Thyroid gland (tissue), 4 donors: ENCODE measurements at regions not wholly inside any gene's neighbourhood (a gene's known extent, or its start where the extent isn't known, plus 50 kb on each side); places are given as distances from the start of the nearest gene placed in this dataset.

Experiments used
- DNase-seq, 2 donors: peaks; one replicate each; pipeline ENCODE4 v3.0.0-alpha.2; 2019
- H3K27ac ChIP-seq, 3 donors: fragments of 200-600 bp; sonication (generic); 1 replicate in 2 of 3; 2 replicates in 1 of 3; pipeline ENCODE4 v1.5.1; 2016 to 2019; ENCODE audit warnings: mild to moderate bottlenecking in 1 of 3, moderate library complexity in 1 of 3
- H3K27me3 ChIP-seq: fragments of 200-600 bp; sonication (generic); one replicate; pipeline ENCODE4 v1.5.1; 2019
- H3K36me3 ChIP-seq, 2 donors: fragments of 200-600 bp; sonication (generic); one replicate each; pipeline ENCODE4 v1.5.1; 2016 to 2019
- H3K4me1 ChIP-seq, 2 donors: fragments of 200-600 bp; sonication (generic); one replicate each; pipeline ENCODE4 v1.5.1; 2017 to 2019
- H3K4me3 ChIP-seq, 3 donors: fragments of 200-600 bp; sonication (generic); replicated peaks in 1 of 3; 1 replicate in 2 of 3; 2 replicates in 1 of 3; pipeline ENCODE4 v1.5.1; 2016; ENCODE audit warnings: mild to moderate bottlenecking in 1 of 3
- H3K9me3 ChIP-seq: fragments of 200-600 bp; sonication (generic); one replicate; pipeline ENCODE4 v1.5.1; 2017
- CTCF ChIP-seq, 6 experiments: fragments of 200-600 bp in 3 of 6; fragments of 450-650 bp in 3 of 6; sonication (generic) in 3 of 6; IDR thresholded peaks; one replicate each; pipeline ENCODE4 v1.5.1; 2016 to 2019; ENCODE audit warnings: antibody characterized with exemption in 6 of 6, mild to moderate bottlenecking in 2 of 6, inconsistent platforms in 1 of 6, moderate library complexity in 1 of 6
- POLR2A ChIP-seq, 2 donors: fragments of 450-650 bp; IDR thresholded peaks; one replicate each; pipeline ENCODE4 v1.6.1; 2017; ENCODE audit warnings: antibody characterized with exemption in 2 of 2, mild to moderate bottlenecking in 2 of 2, moderate library complexity in 1 of 2
- WGBS, 2 donors: methylation state at CpG; one replicate each; pipeline ENCODE4 v1.1.5; 2017; 5-methylcytosine and 5-hydroxymethylcytosine counted together
- intact Hi-C: fragments of 100-400 bp; cut with DNase I; formaldehyde crosslinking; loops from one replicate; pipeline ENCODE4 v1.15.1; 2023

GRCh38 chr2:35522450-35522849 is 833.1 kb upstream of the CRIM1 start:
- DNase-seq: no peak
- intact Hi-C loops: no loop called here
- Histone ChIP-seq H3K4me1 (no peaks in the 10 kb centered on the region), H3K27ac (no peak overlapping the region), H3K4me3 (no peak overlapping the region), H3K9me3 (no peaks in the 10 kb centered on the region), H3K36me3 (no peaks in the 10 kb centered on the region), H3K27me3 (no peaks in the 10 kb centered on the region)
- TF ChIP-seq POLR2A (IDR thresholded peaks at IDR 0.05) (no peak), CTCF (IDR thresholded peaks at IDR 0.05) (no peak)
- 86 to 89% methylated on average over 3 of the region's 3 CpGs for WGBS, 2 donors

- intact Hi-C loops: no loop called here
- Histone ChIP-seq H3K36me3 (no peaks in the 10 kb centered on the region), H3K4me3 (no peak overlapping the region), H3K27ac (no peak overlapping the region), H3K9me3 (no peaks in the 10 kb centered on the region), H3K27me3 (no peaks in the 10 kb centered on the region), H3K4me1 (no peaks in the 10 kb centered on the region)
- 69 to 77% methylated on average over 3 of the region's 3 CpGs for WGBS, 2 donors
- TF ChIP-seq CTCF (IDR thresholded peaks at IDR 0.05): no peak
- no peak for TF ChIP-seq POLR2A (IDR thresholded peaks at IDR 0.05)
- DNase-seq: no peak
Observed at GRCh38 chr2:35510636-35511035, 844.9 kb upstream of the CRIM1 start.

GRCh38 chr2:35508601-35509000 is 847.0 kb upstream of the CRIM1 start:
- TF ChIP-seq POLR2A (IDR thresholded peaks at IDR 0.05): no peak
- TF ChIP-seq CTCF (IDR thresholded peaks at IDR 0.05): no peak
- intact Hi-C loops: no loop called here
- no peak overlapping the region for H3K4me3 ChIP-seq
- no peak for DNase-seq
- no peaks in the 10 kb centered on the region for H3K9me3 ChIP-seq
- no peaks in the 10 kb centered on the region for H3K27me3 ChIP-seq
- H3K36me3 ChIP-seq: no peaks in the 10 kb centered on the region
- 80 to 89% methylated on average over 2 of the region's 2 CpGs for WGBS, 2 donors
- H3K27ac ChIP-seq: no peak overlapping the region
- H3K4me1 ChIP-seq: no peaks in the 10 kb centered on the region

- no peak overlapping the region for H3K4me3 ChIP-seq
- no peaks in the 10 kb centered on the region for H3K27me3 ChIP-seq
- no peak for DNase-seq
- no peaks in the 10 kb centered on the region for H3K36me3 ChIP-seq
- WGBS, 2 donors: 84 to 86% methylated on average over 3 of the region's 3 CpGs
- intact Hi-C loops: no loop called here
- no peaks in the 10 kb centered on the region for H3K4me1 ChIP-seq
- H3K9me3 ChIP-seq: no peaks in the 10 kb centered on the region
- no peak overlapping the region for H3K27ac ChIP-seq
- TF ChIP-seq POLR2A (IDR thresholded peaks at IDR 0.05) (no peak), CTCF (IDR thresholded peaks at IDR 0.05) (no peak)
Observed at GRCh38 chr2:35504419-35504818, 851.2 kb upstream of the CRIM1 start.

- Histone ChIP-seq H3K36me3 (no peaks in the 10 kb centered on the region), H3K4me1 (no peaks in the 10 kb centered on the region), H3K27ac (no peak overlapping the region), H3K27me3 (no peaks in the 10 kb centered on the region), H3K9me3 (no peaks in the 10 kb centered on the region), H3K4me3 (no peak overlapping the region)
- DNase-seq: no peak
- 68 to 79% methylated on average over 1 of the region's 1 CpG for WGBS, 2 donors
- TF ChIP-seq CTCF (IDR thresholded peaks at IDR 0.05) (no peak), POLR2A (IDR thresholded peaks at IDR 0.05) (no peak)
- intact Hi-C loops: no loop called here
Observed at GRCh38 chr2:35503738-35504199, 851.8 kb upstream of the CRIM1 start.
